Colonic mucosa (tissue), 4 donors: ENCODE measurements at regions not wholly inside any gene's neighbourhood (a gene's known extent, or its start where the extent isn't known, plus 50 kb on each side); places are given as distances from the start of the nearest gene placed in this dataset.

Experiments
- DNase-seq: peaks from one replicate; pipeline ENCODE4 v3.0.0-alpha.2; 2020
- H3K27ac ChIP-seq: fragments of 200-600 bp; one replicate; pipeline ENCODE4 v1.8.0; 2021
- H3K27me3 ChIP-seq: fragments of 200-600 bp; one replicate; pipeline ENCODE4 v1.8.0; 2021
- H3K36me3 ChIP-seq: fragments of 200-600 bp; one replicate; pipeline ENCODE4 v1.8.0; 2021
- H3K4me1 ChIP-seq: fragments of 200-600 bp; one replicate; pipeline ENCODE4 v1.8.0; 2021; ENCODE audit warnings: mild to moderate bottlenecking
- H3K4me3 ChIP-seq: fragments of 200-600 bp; one replicate; pipeline ENCODE4 v1.8.0; 2021
- H3K9ac ChIP-seq, 2 donors: one replicate each; pipeline ENCODE4 v1.7.0; 2013; ENCODE audit warnings: control low read depth in 2 of 2, low read depth in 2 of 2, low read length in 2 of 2
- H3K9me3 ChIP-seq: fragments of 200-600 bp; one replicate; pipeline ENCODE4 v1.8.0; 2021
- CTCF ChIP-seq: fragments of 200-600 bp; IDR thresholded peaks from one replicate; pipeline ENCODE4 v1.8.0; 2022; ENCODE audit warnings: antibody characterized with exemption, mild to moderate bottlenecking
- intact Hi-C: fragments of 100-400 bp; cut with DNase I; formaldehyde crosslinking; loops from one replicate; pipeline ENCODE4 v1.14.1; 2022
- donor health status: healthy.
- donor health status: DM: no; HTN: no; CAD: no.
- donor health status: DM: no; HTN: no; CAD: no.

- Histone ChIP-seq H3K4me3 (no peak overlapping the region), H3K27me3 (no peaks in the 10 kb centered on the region), H3K36me3 (no peaks in the 10 kb centered on the region), H3K9me3 (no peaks in the 10 kb centered on the region), H3K4me1 (no peaks in the 10 kb centered on the region), H3K9ac (no peak overlapping the region), H3K27ac (no peak overlapping the region)
- intact Hi-C loops = no loop called here
- DNase-seq = no peak
- TF ChIP-seq CTCF = no peak
Observed at GRCh38 chr6:98014442-98015201, 731.6 kb upstream of the MMS22L start.

- no peaks in the 10 kb centered on the region for H3K9me3 ChIP-seq
- H3K4me3 ChIP-seq = no peak overlapping the region
- intact Hi-C loops = no loop called here
- no peaks in the 10 kb centered on the region for H3K27me3 ChIP-seq
- TF ChIP-seq CTCF = no peak
- no peak for DNase-seq
- no peak overlapping the region for H3K9ac ChIP-seq
- H3K4me1 ChIP-seq = no peaks in the 10 kb centered on the region
- H3K27ac ChIP-seq = no peak overlapping the region
- no peaks in the 10 kb centered on the region for H3K36me3 ChIP-seq
Observed at GRCh38 chr6:98016565-98016964, 733.5 kb upstream of the MMS22L start.

GRCh38 chr6:98020222-98020621 lies 737.2 kb upstream of the MMS22L start:
- Histone ChIP-seq H3K9ac (no peak overlapping the region), H3K27ac (no peak overlapping the region), H3K9me3 (no peaks in the 10 kb centered on the region), H3K4me1 (no peaks in the 10 kb centered on the region), H3K27me3 (no peaks in the 10 kb centered on the region), H3K36me3 (no peaks in the 10 kb centered on the region), H3K4me3 (no peak overlapping the region)
- no peak for TF ChIP-seq CTCF
- no peak for DNase-seq
- intact Hi-C loops = no loop called here

GRCh38 chr6:98024359-98024758 lies 741.3 kb upstream of the MMS22L start:
- Histone ChIP-seq H3K9ac (no peak overlapping the region), H3K27me3 (no peaks in the 10 kb centered on the region), H3K4me3 (no peak overlapping the region), H3K36me3 (no peaks in the 10 kb centered on the region), H3K4me1 (no peaks in the 10 kb centered on the region), H3K27ac (no peak overlapping the region), H3K9me3 (no peaks in the 10 kb centered on the region)
- DNase-seq = no peak
- TF ChIP-seq CTCF = no peak
- intact Hi-C loops = no loop called here

GRCh38 chr6:98027898-98028297 lies 744.9 kb upstream of the MMS22L start:
- Histone ChIP-seq H3K27ac (no peak overlapping the region), H3K4me3 (no peak overlapping the region), H3K9ac (no peak overlapping the region), H3K4me1 (no peaks in the 10 kb centered on the region), H3K36me3 (no peaks in the 10 kb centered on the region), H3K27me3 (no peaks in the 10 kb centered on the region), H3K9me3 (no peaks in the 10 kb centered on the region)
- intact Hi-C loops = no loop called here
- no peak for TF ChIP-seq CTCF
- no peak for DNase-seq
